ENCODE measurements at regions not wholly inside any gene's neighbourhood (a gene's known extent, or its start where the extent isn't known, plus 50 kb on each side); places are given as distances from the start of the nearest gene placed in this dataset.

GRCh38 chr12:105721051-105721825 lies 390.7 kb downstream of the C12orf75 start (continued):
- TF ChIP-seq, protein P1, sequence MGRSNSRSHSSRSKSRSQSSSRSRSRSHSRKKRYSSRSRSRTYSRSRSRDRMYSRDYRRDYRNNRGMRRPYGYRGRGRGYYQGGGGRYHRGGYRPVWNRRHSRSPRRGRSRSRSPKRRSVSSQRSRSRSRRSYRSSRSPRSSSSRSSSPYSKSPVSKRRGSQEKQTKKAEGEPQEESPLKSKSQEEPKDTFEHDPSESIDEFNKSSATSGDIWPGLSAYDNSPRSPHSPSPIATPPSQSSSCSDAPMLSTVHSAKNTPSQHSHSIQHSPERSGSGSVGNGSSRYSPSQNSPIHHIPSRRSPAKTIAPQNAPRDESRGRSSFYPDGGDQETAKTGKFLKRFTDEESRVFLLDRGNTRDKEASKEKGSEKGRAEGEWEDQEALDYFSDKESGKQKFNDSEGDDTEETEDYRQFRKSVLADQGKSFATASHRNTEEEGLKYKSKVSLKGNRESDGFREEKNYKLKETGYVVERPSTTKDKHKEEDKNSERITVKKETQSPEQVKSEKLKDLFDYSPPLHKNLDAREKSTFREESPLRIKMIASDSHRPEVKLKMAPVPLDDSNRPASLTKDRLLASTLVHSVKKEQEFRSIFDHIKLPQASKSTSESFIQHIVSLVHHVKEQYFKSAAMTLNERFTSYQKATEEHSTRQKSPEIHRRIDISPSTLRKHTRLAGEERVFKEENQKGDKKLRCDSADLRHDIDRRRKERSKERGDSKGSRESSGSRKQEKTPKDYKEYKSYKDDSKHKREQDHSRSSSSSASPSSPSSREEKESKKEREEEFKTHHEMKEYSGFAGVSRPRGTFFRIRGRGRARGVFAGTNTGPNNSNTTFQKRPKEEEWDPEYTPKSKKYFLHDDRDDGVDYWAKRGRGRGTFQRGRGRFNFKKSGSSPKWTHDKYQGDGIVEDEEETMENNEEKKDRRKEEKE (IDR thresholded peaks at IDR 0.05) = no peak
- TF ChIP-seq STAT1 (conservative IDR thresholded peaks at IDR 0.05) (no peak), CEBPB (IDR thresholded peaks at IDR 0.05; ENCODE audit: borderline replicate concordance in 1 of 2, low read depth in 2 of 2, low read length in 2 of 2) (no peak), MEF2A (IDR thresholded peaks at IDR 0.05; ENCODE audit: insufficient read depth, low read depth, low read length) (no peak), SPI1 (IDR thresholded peaks at IDR 0.05; ENCODE audit: borderline replicate concordance, insufficient read depth, low read depth, low read length) (no peak), BACH1 (IDR thresholded peaks at IDR 0.05; ENCODE audit: borderline replicate concordance) (no peak), MTA2 (IDR thresholded peaks at IDR 0.05; ENCODE audit: low read depth) (peak; percentile 70), SMC3 (IDR thresholded peaks at IDR 0.05; ENCODE audit: borderline replicate concordance, low read length) (no peak), YBX1 (IDR thresholded peaks at IDR 0.05) (no peak), RELA (IDR thresholded peaks at IDR 0.05; ENCODE audit: borderline replicate concordance, partially characterized antibody) (no peak), RAD21 (IDR thresholded peaks at IDR 0.05; ENCODE audit: insufficient read depth, low read depth, low read length) (no peak), STAT3 (IDR thresholded peaks at IDR 0.05; ENCODE audit: low read depth, low read length) (no peak), SUZ12 (IDR thresholded peaks at IDR 0.05; ENCODE audit: unreplicated experiment) (no peak), PAX5 (IDR thresholded peaks at IDR 0.05; ENCODE audit: borderline replicate concordance, low read depth, low read length) (no peak), TAF1 (IDR thresholded peaks at IDR 0.05; ENCODE audit: borderline replicate concordance, low read depth, low read length) (no peak), NFIC (IDR thresholded peaks at IDR 0.05; ENCODE audit: low read depth, low read length) (peak; percentile 75), BCL11A (IDR thresholded peaks at IDR 0.05; ENCODE audit: low read depth, low read length) (peak; percentile 12; the same call in 1 of the 2 replicates), NFYB (IDR thresholded peaks at IDR 0.05; ENCODE audit: insufficient read depth, low read depth, low read length) (no peak), RUNX3 (IDR thresholded peaks at IDR 0.05; ENCODE audit: low read length) (peak; percentile 75), IRF4 (IDR thresholded peaks at IDR 0.05; ENCODE audit: low read depth, low read length) (no peak; the same call in 1 of the 2 replicates)
- TF ChIP-seq, protein P2, sequence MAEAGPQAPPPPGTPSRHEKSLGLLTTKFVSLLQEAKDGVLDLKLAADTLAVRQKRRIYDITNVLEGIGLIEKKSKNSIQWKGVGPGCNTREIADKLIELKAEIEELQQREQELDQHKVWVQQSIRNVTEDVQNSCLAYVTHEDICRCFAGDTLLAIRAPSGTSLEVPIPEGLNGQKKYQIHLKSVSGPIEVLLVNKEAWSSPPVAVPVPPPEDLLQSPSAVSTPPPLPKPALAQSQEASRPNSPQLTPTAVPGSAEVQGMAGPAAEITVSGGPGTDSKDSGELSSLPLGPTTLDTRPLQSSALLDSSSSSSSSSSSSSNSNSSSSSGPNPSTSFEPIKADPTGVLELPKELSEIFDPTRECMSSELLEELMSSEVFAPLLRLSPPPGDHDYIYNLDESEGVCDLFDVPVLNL (IDR thresholded peaks at IDR 0.05; ENCODE audit: low read depth, low read length) = no peak
- TF ChIP-seq, protein P3, sequence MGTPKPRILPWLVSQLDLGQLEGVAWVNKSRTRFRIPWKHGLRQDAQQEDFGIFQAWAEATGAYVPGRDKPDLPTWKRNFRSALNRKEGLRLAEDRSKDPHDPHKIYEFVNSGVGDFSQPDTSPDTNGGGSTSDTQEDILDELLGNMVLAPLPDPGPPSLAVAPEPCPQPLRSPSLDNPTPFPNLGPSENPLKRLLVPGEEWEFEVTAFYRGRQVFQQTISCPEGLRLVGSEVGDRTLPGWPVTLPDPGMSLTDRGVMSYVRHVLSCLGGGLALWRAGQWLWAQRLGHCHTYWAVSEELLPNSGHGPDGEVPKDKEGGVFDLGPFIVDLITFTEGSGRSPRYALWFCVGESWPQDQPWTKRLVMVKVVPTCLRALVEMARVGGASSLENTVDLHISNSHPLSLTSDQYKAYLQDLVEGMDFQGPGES (IDR thresholded peaks at IDR 0.05) = no peak
- TF ChIP-seq, protein P4, sequence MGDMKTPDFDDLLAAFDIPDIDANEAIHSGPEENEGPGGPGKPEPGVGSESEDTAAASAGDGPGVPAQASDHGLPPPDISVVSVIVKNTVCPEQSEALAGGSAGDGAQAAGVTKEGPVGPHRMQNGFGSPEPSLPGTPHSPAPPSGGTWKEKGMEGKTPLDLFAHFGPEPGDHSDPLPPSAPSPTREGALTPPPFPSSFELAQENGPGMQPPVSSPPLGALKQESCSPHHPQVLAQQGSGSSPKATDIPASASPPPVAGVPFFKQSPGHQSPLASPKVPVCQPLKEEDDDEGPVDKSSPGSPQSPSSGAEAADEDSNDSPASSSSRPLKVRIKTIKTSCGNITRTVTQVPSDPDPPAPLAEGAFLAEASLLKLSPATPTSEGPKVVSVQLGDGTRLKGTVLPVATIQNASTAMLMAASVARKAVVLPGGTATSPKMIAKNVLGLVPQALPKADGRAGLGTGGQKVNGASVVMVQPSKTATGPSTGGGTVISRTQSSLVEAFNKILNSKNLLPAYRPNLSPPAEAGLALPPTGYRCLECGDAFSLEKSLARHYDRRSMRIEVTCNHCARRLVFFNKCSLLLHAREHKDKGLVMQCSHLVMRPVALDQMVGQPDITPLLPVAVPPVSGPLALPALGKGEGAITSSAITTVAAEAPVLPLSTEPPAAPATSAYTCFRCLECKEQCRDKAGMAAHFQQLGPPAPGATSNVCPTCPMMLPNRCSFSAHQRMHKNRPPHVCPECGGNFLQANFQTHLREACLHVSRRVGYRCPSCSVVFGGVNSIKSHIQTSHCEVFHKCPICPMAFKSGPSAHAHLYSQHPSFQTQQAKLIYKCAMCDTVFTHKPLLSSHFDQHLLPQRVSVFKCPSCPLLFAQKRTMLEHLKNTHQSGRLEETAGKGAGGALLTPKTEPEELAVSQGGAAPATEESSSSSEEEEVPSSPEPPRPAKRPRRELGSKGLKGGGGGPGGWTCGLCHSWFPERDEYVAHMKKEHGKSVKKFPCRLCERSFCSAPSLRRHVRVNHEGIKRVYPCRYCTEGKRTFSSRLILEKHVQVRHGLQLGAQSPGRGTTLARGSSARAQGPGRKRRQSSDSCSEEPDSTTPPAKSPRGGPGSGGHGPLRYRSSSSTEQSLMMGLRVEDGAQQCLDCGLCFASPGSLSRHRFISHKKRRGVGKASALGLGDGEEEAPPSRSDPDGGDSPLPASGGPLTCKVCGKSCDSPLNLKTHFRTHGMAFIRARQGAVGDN (IDR thresholded peaks at IDR 0.05) = no peak
